Muscle of leg (tissue), 3 donors: ENCODE measurements at regions not wholly inside any gene's neighbourhood (a gene's known extent, or its start where the extent isn't known, plus 50 kb on each side); places are given as distances from the start of the nearest gene placed in this dataset.

Source experiments
- DNase-seq: peaks from one replicate; pipeline ENCODE4 v3.0.0; 2013
- H3K27ac ChIP-seq: one replicate; pipeline ENCODE4 v1.5.1; 2013; ENCODE audit warnings: mild to moderate bottlenecking, low read length, control low read depth
- H3K27me3 ChIP-seq: one replicate; pipeline ENCODE4 v1.6.1; 2013; ENCODE audit warnings: low read length; ENCODE audit not compliant: control insufficient read depth, insufficient read depth
- H3K36me3 ChIP-seq: one replicate; pipeline ENCODE4 v1.6.1; 2013; ENCODE audit warnings: low read length; ENCODE audit not compliant: control insufficient read depth, insufficient read depth
- H3K4me1 ChIP-seq: one replicate; pipeline ENCODE4 v1.6.1; 2013; ENCODE audit warnings: low read length; ENCODE audit not compliant: control insufficient read depth, insufficient read depth
- H3K4me3 ChIP-seq: one replicate; pipeline ENCODE4 v1.5.1; 2013; ENCODE audit warnings: low read length, control low read depth
- H3K9me3 ChIP-seq: replicated peaks from 2 replicates; pipeline ENCODE4 v1.6.1; 2013; ENCODE audit warnings: low read depth, low read length; ENCODE audit not compliant: control insufficient read depth
- WGBS: methylation state at CpG from one replicate; pipeline ENCODE4 v1.1.5; 2013; ENCODE audit warnings: missing lambda C conversion rate; ENCODE audit not compliant: insufficient coverage; 5-methylcytosine and 5-hydroxymethylcytosine counted together

DNA sequence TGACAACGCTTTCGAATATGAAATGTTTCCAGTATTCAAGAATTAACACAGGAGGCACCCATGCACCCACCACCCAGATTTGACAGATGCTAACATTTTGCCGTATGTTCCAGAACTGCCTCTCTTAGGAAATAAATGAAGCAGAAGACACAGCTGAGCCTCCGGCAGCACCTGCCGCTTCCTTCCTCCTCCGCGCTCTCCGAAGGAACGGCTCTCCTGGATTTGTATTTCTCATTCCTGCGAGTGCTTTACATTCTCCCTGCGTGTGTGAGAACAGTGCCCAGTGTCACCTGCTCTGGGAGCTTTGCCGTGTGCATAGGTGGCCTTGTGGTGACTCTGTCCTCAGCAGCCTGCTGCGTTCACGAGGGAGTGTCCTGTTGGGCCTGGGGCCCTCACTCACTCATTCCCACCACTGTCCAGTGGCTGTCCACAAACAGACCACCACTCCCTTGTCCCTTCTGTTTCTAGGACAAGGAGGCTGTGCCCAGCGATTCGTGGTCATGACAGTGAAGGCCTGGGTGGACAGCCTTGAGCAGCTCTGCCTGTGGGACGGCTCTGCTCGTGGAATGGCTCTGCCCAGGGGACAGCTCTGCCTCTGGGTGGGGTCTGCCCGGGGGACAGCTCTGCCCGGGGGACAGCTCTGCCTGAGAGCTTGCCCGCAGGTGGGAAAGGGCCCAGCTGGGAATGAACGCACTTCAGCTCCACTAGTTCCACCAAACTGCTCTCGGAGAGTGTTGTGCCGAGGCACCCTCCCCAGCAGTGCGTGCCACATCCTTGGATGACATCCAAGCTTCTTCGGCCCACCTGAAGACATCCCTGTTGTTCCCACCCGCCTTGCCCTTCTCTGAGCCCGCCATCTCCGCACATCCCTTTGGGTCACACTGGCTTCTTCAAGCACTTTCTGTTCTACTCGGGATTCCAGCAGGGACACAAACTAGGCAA lies 170.5 kb upstream of the PPP1R26 start:
- H3K4me1 ChIP-seq: peaks cover 17% of the 10 kb centered on the region
- no peak for DNase-seq
- no peak overlapping the region for H3K4me3 ChIP-seq
- 82% methylated on average over 25 of the region's 30 CpGs for WGBS
- H3K9me3 ChIP-seq: no peaks in the 10 kb centered on the region
- no peaks in the 10 kb centered on the region for H3K36me3 ChIP-seq
- peaks cover 34% of the 10 kb centered on the region for H3K27me3 ChIP-seq
- no peak overlapping the region for H3K27ac ChIP-seq

DNA sequence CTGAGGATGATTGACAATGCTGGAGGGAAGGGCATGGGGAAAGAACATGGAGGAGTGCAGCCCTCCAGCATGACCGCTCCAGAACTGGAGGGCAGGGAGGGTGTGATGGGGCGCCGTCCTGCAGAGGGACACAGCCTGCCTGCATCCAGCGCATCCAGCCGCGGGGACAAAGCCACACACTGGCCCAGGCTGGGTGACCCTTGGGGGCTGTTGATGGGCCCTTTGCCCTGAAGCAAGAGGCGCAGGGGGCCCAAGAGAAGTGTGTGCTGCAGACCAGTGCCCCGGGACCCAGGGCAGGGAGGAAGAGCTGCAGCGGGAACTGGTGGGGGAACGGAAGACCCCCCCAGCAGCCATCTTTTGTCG lies 169.8 kb upstream of the PPP1R26 start:
- Histone ChIP-seq H3K27ac (no peak overlapping the region), H3K9me3 (no peaks in the 10 kb centered on the region), H3K36me3 (no peaks in the 10 kb centered on the region), H3K4me3 (no peak overlapping the region), H3K4me1 (peaks cover 17% of the 10 kb centered on the region), H3K27me3 (peaks cover 34% of the 10 kb centered on the region)
- 78% methylated on average over 10 of the region's 11 CpGs for WGBS
- DNase-seq: no peak

DNA sequence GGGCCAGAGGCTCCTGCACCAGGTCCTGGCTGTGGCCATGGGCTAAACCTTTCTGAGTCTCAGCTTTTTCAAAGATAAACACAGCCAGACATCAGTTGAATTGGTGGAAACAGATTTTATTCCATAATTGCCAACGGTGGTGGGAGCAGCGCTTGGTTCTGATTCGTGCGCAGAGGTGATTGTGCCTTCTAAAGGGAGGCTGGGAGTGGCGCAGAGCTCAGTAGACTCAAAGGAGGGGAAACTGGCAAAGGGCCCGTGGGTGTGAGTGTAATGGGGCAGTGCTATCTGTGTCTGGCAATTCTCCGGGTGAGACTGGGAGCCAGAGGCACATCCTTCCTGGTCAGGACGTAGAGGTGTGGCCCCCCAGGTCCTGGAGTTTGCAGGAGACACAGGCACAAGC lies 169.4 kb upstream of the PPP1R26 start:
- 72% methylated on average over 7 of the region's 8 CpGs for WGBS
- peaks cover 30% of the 10 kb centered on the region for H3K27me3 ChIP-seq

DNA sequence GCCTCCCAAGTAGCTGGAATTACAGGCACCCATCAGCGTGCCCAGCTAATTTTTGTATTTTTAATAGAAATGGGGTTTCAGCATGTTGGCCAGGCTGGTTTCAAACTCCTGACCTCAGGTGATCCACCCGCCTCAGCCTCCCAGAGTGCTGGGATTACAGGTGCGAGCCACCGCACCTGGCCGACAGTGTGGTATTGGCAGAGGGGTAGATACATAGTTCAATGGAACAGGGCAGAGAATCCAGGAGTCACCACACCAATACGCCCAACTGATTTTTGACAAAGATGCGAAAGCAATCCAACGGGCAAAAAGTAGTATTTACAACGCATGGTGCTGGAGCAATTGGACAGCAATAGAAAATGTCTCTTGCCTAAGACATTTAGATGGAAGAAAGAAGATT lies 164.0 kb upstream of the PPP1R26 start:
- no peaks in the 10 kb centered on the region for H3K27me3 ChIP-seq
- WGBS: 100% methylated on average over 4 of the region's 9 CpGs
- DNase-seq: no peak
- no peak overlapping the region for H3K27ac ChIP-seq
- no peak overlapping the region for H3K4me3 ChIP-seq
- H3K4me1 ChIP-seq: no peaks in the 10 kb centered on the region
- H3K9me3 ChIP-seq: no peaks in the 10 kb centered on the region
- no peaks in the 10 kb centered on the region for H3K36me3 ChIP-seq

More for the DNA sequence above, 169.4 kb upstream of the PPP1R26 start:
- Histone ChIP-seq H3K4me3 (no peak overlapping the region), H3K36me3 (no peaks in the 10 kb centered on the region), H3K9me3 (no peaks in the 10 kb centered on the region), H3K27ac (no peak overlapping the region), H3K4me1 (peaks cover 17% of the 10 kb centered on the region)
- no peak for DNase-seq

DNA sequence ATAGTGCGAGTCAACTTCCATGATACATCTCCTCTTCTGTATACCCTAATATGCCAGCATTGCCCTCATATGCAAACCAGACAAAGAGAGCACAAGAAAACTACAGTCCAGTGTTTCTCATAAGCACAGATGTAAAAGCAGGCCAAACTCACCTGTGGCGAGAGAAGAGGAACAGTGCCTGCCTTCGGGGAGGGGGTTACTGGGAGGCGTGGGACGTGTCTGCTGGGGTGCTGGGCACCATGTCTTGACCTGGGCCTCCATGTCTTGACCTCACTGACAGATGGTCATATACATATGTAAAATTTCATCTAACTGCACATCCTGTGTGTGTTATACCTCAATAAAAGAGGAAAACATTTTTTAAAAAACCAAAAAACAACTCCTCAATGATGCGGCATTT lies 159.3 kb upstream of the PPP1R26 start:
- no peak overlapping the region for H3K27ac ChIP-seq
- peaks cover 7% of the 10 kb centered on the region for H3K9me3 ChIP-seq
- peaks cover 7% of the 10 kb centered on the region for H3K27me3 ChIP-seq
- no peaks in the 10 kb centered on the region for H3K36me3 ChIP-seq
- no peak overlapping the region for H3K4me3 ChIP-seq
- 93% methylated on average over 3 of the region's 6 CpGs for WGBS
- H3K4me1 ChIP-seq: no peaks in the 10 kb centered on the region
- DNase-seq: no peak

DNA sequence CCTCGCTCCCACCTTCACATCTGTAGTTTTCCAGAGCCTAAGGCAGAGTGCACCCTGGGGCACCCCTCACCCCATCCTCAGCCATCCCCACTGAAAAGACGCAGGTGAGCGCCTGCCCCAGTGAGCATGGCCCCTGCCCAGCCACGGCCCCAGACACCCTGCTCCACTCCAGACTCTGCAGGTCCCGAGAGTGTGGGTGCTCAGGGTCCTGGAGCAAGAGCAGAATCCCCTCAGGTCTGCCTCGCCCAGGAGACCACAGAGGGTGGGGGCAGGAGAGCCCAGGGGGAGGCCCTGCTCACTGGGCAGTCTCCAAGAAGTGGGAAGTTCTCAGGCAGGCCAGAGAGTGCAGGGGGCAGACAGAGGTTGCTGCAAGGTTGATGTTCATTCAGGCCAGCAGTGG lies 158.6 kb upstream of the PPP1R26 start:
- no peaks in the 10 kb centered on the region for H3K4me1 ChIP-seq
- DNase-seq: no peak
- 72% methylated on average over 3 of the region's 6 CpGs for WGBS
- no peak overlapping the region for H3K27ac ChIP-seq
- H3K27me3 ChIP-seq: peaks cover 7% of the 10 kb centered on the region
- peaks cover 7% of the 10 kb centered on the region for H3K9me3 ChIP-seq
- no peaks in the 10 kb centered on the region for H3K36me3 ChIP-seq
- no peak overlapping the region for H3K4me3 ChIP-seq

DNA sequence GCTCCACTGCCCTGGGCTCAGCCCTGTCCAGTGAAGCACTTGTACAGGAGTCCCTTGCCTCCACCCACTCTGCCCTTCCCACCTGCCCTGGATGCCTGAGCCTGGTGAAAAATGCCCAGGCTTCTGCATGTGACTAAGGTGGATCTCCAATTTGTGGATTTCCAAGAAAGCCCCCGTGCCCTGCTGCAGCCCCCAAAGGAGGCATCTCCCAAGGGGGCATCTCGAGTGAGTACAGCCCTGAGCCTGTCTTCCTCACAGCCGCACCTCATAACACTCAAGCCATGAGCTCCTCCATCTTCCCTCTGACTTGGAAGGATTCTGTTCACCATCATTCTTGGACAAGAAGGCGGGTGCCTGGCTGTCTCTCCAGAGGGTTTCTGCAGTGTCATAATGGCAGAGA lies 158.0 kb upstream of the PPP1R26 start:
- no peaks in the 10 kb centered on the region for H3K4me1 ChIP-seq
- WGBS: 61% methylated on average over 3 of the region's 4 CpGs
- H3K4me3 ChIP-seq: no peak overlapping the region
- no peaks in the 10 kb centered on the region for H3K36me3 ChIP-seq
- no peak for DNase-seq
- H3K27me3 ChIP-seq: peaks cover 7% of the 10 kb centered on the region
- H3K9me3 ChIP-seq: peaks cover 7% of the 10 kb centered on the region
- H3K27ac ChIP-seq: no peak overlapping the region

DNA sequence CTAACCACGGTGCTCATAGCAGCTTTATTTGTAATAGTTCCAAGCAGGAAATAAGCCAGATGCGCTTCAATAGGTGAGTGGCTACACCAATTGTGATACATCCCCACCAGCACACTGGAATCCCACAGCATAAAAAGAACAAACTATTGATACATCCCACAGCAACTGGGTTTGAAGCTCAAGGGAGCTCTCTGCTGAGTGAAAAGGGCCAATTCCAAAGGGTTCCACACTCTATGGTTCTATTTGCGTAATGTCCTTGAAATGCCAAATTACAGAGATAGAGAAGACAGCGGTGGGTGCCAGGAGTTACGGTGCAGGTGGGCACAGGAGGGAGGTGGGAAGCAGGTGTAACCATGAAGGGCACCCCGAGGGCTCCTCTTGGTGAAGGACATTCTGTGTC lies 155.3 kb upstream of the PPP1R26 start:
- Histone ChIP-seq H3K9me3 (peaks cover 10% of the 10 kb centered on the region), H3K36me3 (no peaks in the 10 kb centered on the region), H3K4me3 (no peak overlapping the region), H3K27ac (no peak overlapping the region), H3K27me3 (peaks cover 12% of the 10 kb centered on the region), H3K4me1 (no peaks in the 10 kb centered on the region)
- 100% methylated on average over 2 of the region's 6 CpGs for WGBS
- DNase-seq: no peak

DNA sequence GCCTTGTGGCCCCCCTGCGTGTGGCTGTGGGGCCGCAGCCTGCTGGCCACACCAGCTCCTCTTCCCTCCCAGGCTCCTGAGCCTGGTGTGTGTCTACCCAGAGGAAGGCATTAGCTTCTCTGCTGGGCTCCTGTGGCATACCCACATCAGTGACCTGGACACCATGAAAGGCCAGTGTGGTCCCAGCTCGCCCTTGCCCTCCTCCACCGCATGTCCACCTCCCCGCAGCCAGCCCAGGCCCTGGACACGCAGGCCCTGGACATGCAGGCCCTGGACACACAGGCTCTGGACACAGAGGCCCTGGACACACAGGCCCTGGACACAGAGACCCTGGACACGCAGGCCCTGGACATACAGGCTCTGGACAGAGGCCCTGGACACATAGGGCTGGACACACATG lies 153.4 kb upstream of the PPP1R26 start:
- Histone ChIP-seq H3K27ac (no peak overlapping the region), H3K27me3 (peaks cover 9% of the 10 kb centered on the region), H3K4me3 (no peak overlapping the region), H3K4me1 (no peaks in the 10 kb centered on the region), H3K9me3 (peaks cover 10% of the 10 kb centered on the region), H3K36me3 (no peaks in the 10 kb centered on the region)
- no peak for DNase-seq
- 86% methylated on average over 7 of the region's 7 CpGs for WGBS

DNA sequence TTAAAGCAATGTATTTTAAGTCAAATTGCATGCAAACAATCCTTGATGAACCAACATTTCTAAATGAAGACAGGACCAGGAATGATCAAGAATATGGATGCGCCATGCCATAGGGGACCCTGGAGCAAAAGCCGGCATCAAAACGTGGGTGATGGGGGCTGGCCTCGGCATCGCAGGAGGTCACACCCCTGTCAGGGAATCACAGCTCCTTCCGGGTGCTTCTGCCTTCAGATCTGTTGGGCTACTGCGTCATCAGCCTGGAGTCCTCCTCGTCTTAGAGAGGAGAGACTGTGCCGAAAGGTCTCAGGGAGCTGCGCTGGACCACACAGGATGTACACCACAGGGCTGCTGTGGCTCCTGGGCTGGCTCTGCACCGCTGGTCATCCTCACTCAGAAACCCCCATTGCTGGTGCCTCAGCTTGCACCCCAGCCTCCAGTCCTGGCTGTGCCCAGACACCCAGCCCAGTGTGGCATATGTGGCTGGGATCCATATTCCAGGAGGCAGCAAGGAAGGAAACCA lies 152.9 kb upstream of the PPP1R26 start:
- Histone ChIP-seq H3K27me3 (peaks cover 10% of the 10 kb centered on the region), H3K36me3 (no peaks in the 10 kb centered on the region), H3K4me3 (no peak overlapping the region), H3K4me1 (no peaks in the 10 kb centered on the region), H3K27ac (no peak overlapping the region), H3K9me3 (peaks cover 10% of the 10 kb centered on the region)
- 92% methylated on average over 10 of the region's 11 CpGs for WGBS
- no peak for DNase-seq
